ENCODE measurements at regions not wholly inside any gene's neighbourhood (a gene's known extent, or its start where the extent isn't known, plus 50 kb on each side); places are given as distances from the start of the nearest gene placed in this dataset.
"Not testable (repeated sequence)": the region's sequence is repeated elsewhere in the genome, so short reads cannot be mapped to it uniquely, and the experiment has no call there.

GRCh38 chr14:105752420-105752819 is 226.0 kb downstream of the TMEM121 start:
- H3K4me3 ChIP-seq (ENCODE audit: low read depth in 1 of 2, low read length in 2 of 2); H3K4me1 ChIP-seq (ENCODE audit: control insufficient read depth in 1 of 2, insufficient read depth in 2 of 2, low read length in 2 of 2); H3K27me3 ChIP-seq (ENCODE audit: low read depth, low read length); H3K36me3 ChIP-seq (ENCODE audit: control insufficient read depth in 1 of 2, insufficient read depth in 2 of 2, low read length in 2 of 2); H3K27ac ChIP-seq (ENCODE audit: low read length); H3K9me3 ChIP-seq (ENCODE audit: control insufficient read depth in 1 of 2, low read length in 2 of 2): not testable (repeated sequence)

- no peak overlapping the region for H3K27ac ChIP-seq (ENCODE audit: low read length)
Measured at GRCh38 chr14:105760691-105761344, 234.4 kb downstream of the TMEM121 start.

GRCh38 chr14:105761345-105761740 is 235.0 kb downstream of the TMEM121 start:
- H3K27ac ChIP-seq (ENCODE audit: low read length); H3K36me3 ChIP-seq (ENCODE audit: control insufficient read depth in 1 of 2, insufficient read depth in 2 of 2, low read length in 2 of 2); H3K27me3 ChIP-seq (ENCODE audit: low read depth, low read length); H3K9me3 ChIP-seq (ENCODE audit: control insufficient read depth in 1 of 2, low read length in 2 of 2); H3K4me3 ChIP-seq (ENCODE audit: low read depth in 1 of 2, low read length in 2 of 2); H3K4me1 ChIP-seq (ENCODE audit: control insufficient read depth in 1 of 2, insufficient read depth in 2 of 2, low read length in 2 of 2): not testable (repeated sequence)

More at GRCh38 chr14:105760691-105761344, 234.4 kb downstream of the TMEM121 start:
- H3K9me3 ChIP-seq (ENCODE audit: control insufficient read depth in 1 of 2, low read length in 2 of 2), result peaks cover 0 to 3% of the 10 kb centered on the region in 2 donors
- H3K36me3 ChIP-seq (ENCODE audit: control insufficient read depth in 1 of 2, insufficient read depth in 2 of 2, low read length in 2 of 2), result no peaks in the 10 kb centered on the region
- H3K4me1 ChIP-seq (ENCODE audit: control insufficient read depth in 1 of 2, insufficient read depth in 2 of 2, low read length in 2 of 2), result no peaks in the 10 kb centered on the region
- H3K27me3 ChIP-seq (ENCODE audit: low read depth, low read length), result no peaks in the 10 kb centered on the region
- no peak overlapping the region for H3K4me3 ChIP-seq (ENCODE audit: low read depth in 1 of 2, low read length in 2 of 2)

GRCh38 chr14:105761842-105762241 is 235.5 kb downstream of the TMEM121 start:
- no peak overlapping the region for H3K4me3 ChIP-seq (ENCODE audit: low read depth in 1 of 2, low read length in 2 of 2)
- H3K27ac ChIP-seq (ENCODE audit: low read length), result no peak overlapping the region
- H3K36me3 ChIP-seq (ENCODE audit: control insufficient read depth in 1 of 2, insufficient read depth in 2 of 2, low read length in 2 of 2), result no peaks in the 10 kb centered on the region
- no peaks in the 10 kb centered on the region for H3K4me1 ChIP-seq (ENCODE audit: control insufficient read depth in 1 of 2, insufficient read depth in 2 of 2, low read length in 2 of 2)
- peaks cover 0 to 3% of the 10 kb centered on the region in 2 donors for H3K9me3 ChIP-seq (ENCODE audit: control insufficient read depth in 1 of 2, low read length in 2 of 2)
- H3K27me3 ChIP-seq (ENCODE audit: low read depth, low read length), result no peaks in the 10 kb centered on the region

- H3K27ac ChIP-seq (ENCODE audit: low read length); H3K9me3 ChIP-seq (ENCODE audit: control insufficient read depth in 1 of 2, low read length in 2 of 2); H3K4me1 ChIP-seq (ENCODE audit: control insufficient read depth in 1 of 2, insufficient read depth in 2 of 2, low read length in 2 of 2); H3K27me3 ChIP-seq (ENCODE audit: low read depth, low read length); H3K4me3 ChIP-seq (ENCODE audit: low read depth in 1 of 2, low read length in 2 of 2); H3K36me3 ChIP-seq (ENCODE audit: control insufficient read depth in 1 of 2, insufficient read depth in 2 of 2, low read length in 2 of 2): not testable (repeated sequence)
Measured at GRCh38 chr14:105762262-105762661, 235.9 kb downstream of the TMEM121 start.

- H3K27ac ChIP-seq (ENCODE audit: low read length); H3K9me3 ChIP-seq (ENCODE audit: control insufficient read depth in 1 of 2, low read length in 2 of 2); H3K27me3 ChIP-seq (ENCODE audit: low read depth, low read length); H3K4me3 ChIP-seq (ENCODE audit: low read depth in 1 of 2, low read length in 2 of 2); H3K36me3 ChIP-seq (ENCODE audit: control insufficient read depth in 1 of 2, insufficient read depth in 2 of 2, low read length in 2 of 2); H3K4me1 ChIP-seq (ENCODE audit: control insufficient read depth in 1 of 2, insufficient read depth in 2 of 2, low read length in 2 of 2): not testable (repeated sequence)
Measured at GRCh38 chr14:105764254-105764901, 238.0 kb downstream of the TMEM121 start.

- H3K4me3 ChIP-seq (ENCODE audit: low read depth in 1 of 2, low read length in 2 of 2); H3K36me3 ChIP-seq (ENCODE audit: control insufficient read depth in 1 of 2, insufficient read depth in 2 of 2, low read length in 2 of 2); H3K4me1 ChIP-seq (ENCODE audit: control insufficient read depth in 1 of 2, insufficient read depth in 2 of 2, low read length in 2 of 2); H3K27ac ChIP-seq (ENCODE audit: low read length); H3K27me3 ChIP-seq (ENCODE audit: low read depth, low read length); H3K9me3 ChIP-seq (ENCODE audit: control insufficient read depth in 1 of 2, low read length in 2 of 2): not testable (repeated sequence)
Measured at GRCh38 chr14:105765072-105765825, 238.9 kb downstream of the TMEM121 start.

GRCh38 chr14:105765893-105766614 is 239.7 kb downstream of the TMEM121 start:
- H3K36me3 ChIP-seq (ENCODE audit: control insufficient read depth in 1 of 2, insufficient read depth in 2 of 2, low read length in 2 of 2), result no peaks in the 10 kb centered on the region
- H3K27me3 ChIP-seq (ENCODE audit: low read depth, low read length), result no peaks in the 10 kb centered on the region
- H3K4me3 ChIP-seq (ENCODE audit: low read depth in 1 of 2, low read length in 2 of 2), result no peak overlapping the region
- no peak overlapping the region for H3K27ac ChIP-seq (ENCODE audit: low read length)
- H3K4me1 ChIP-seq (ENCODE audit: control insufficient read depth in 1 of 2, insufficient read depth in 2 of 2, low read length in 2 of 2), result no peaks in the 10 kb centered on the region
- no peaks in the 10 kb centered on the region for H3K9me3 ChIP-seq (ENCODE audit: control insufficient read depth in 1 of 2, low read length in 2 of 2)

- H3K36me3 ChIP-seq (ENCODE audit: control insufficient read depth in 1 of 2, insufficient read depth in 2 of 2, low read length in 2 of 2), result no peaks in the 10 kb centered on the region
- H3K4me1 ChIP-seq (ENCODE audit: control insufficient read depth in 1 of 2, insufficient read depth in 2 of 2, low read length in 2 of 2), result no peaks in the 10 kb centered on the region
- no peak overlapping the region for H3K4me3 ChIP-seq (ENCODE audit: low read depth in 1 of 2, low read length in 2 of 2)
- H3K9me3 ChIP-seq (ENCODE audit: control insufficient read depth in 1 of 2, low read length in 2 of 2), result no peaks in the 10 kb centered on the region
- no peak overlapping the region for H3K27ac ChIP-seq (ENCODE audit: low read length)
- no peaks in the 10 kb centered on the region for H3K27me3 ChIP-seq (ENCODE audit: low read depth, low read length)
Measured at GRCh38 chr14:105767315-105767714, 240.9 kb downstream of the TMEM121 start.

GRCh38 chr14:105768039-105768438 is 241.7 kb downstream of the TMEM121 start:
- not testable (repeated sequence) for H3K27me3 ChIP-seq (ENCODE audit: low read depth, low read length); H3K4me3 ChIP-seq (ENCODE audit: low read depth in 1 of 2, low read length in 2 of 2); H3K27ac ChIP-seq (ENCODE audit: low read length); H3K36me3 ChIP-seq (ENCODE audit: control insufficient read depth in 1 of 2, insufficient read depth in 2 of 2, low read length in 2 of 2); H3K9me3 ChIP-seq (ENCODE audit: control insufficient read depth in 1 of 2, low read length in 2 of 2); H3K4me1 ChIP-seq (ENCODE audit: control insufficient read depth in 1 of 2, insufficient read depth in 2 of 2, low read length in 2 of 2)

GRCh38 chr14:105769061-105769730 is 242.8 kb downstream of the TMEM121 start:
- H3K4me1 ChIP-seq (ENCODE audit: control insufficient read depth in 1 of 2, insufficient read depth in 2 of 2, low read length in 2 of 2); H3K27ac ChIP-seq (ENCODE audit: low read length); H3K9me3 ChIP-seq (ENCODE audit: control insufficient read depth in 1 of 2, low read length in 2 of 2); H3K4me3 ChIP-seq (ENCODE audit: low read depth in 1 of 2, low read length in 2 of 2); H3K27me3 ChIP-seq (ENCODE audit: low read depth, low read length); H3K36me3 ChIP-seq (ENCODE audit: control insufficient read depth in 1 of 2, insufficient read depth in 2 of 2, low read length in 2 of 2): not testable (repeated sequence)

Data from muscle layer of duodenum (tissue), 2 donors.